ENCODE measurements at regions not wholly inside any gene's neighbourhood (a gene's known extent, or its start where the extent isn't known, plus 50 kb on each side); places are given as distances from the start of the nearest gene placed in this dataset.

DNA sequence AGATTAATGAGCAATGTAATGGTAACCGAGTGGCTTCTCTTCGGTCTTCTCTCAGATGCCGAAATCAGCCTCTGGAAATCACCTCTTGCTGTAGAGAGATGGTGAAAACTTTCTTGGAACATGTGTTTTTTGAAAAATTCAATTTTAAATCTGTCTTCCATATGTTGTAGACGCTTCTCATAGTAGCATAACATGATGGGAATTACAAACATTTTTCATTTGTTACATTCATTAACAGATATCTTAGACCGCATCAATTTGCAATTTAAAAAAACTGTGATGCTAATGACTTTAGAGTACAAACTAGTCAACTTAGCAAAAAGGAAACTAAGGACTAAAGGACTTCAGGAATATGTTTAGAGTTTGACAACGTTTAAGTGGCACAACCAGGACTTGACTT lies 275.2 kb downstream of the ASXL3 start:
- ChIA-PET POLR2A (no interaction called here), CTCF (no interaction called here)
- Histone ChIP-seq H3K4me3 (ENCODE audit: low read depth, low read length) (no peak overlapping the region), H3K36me3 (ENCODE audit: control insufficient read depth, insufficient read depth, low read length) (no peaks in the 10 kb centered on the region), H3K27me3 (ENCODE audit: control insufficient read depth, insufficient read depth, low read length) (no peaks in the 10 kb centered on the region)
- TF ChIP-seq CTCF (IDR thresholded peaks at IDR 0.05; ENCODE audit: insufficient read depth, low read depth, low read length), result no peak
- no peak for DNase-seq (ENCODE audit: low read depth)

- Histone ChIP-seq H3K4me3 (ENCODE audit: low read depth, low read length) (no peak overlapping the region), H3K36me3 (ENCODE audit: control insufficient read depth, insufficient read depth, low read length) (no peaks in the 10 kb centered on the region), H3K27me3 (ENCODE audit: control insufficient read depth, insufficient read depth, low read length) (no peaks in the 10 kb centered on the region)
- ChIA-PET POLR2A (no interaction called here), CTCF (interaction anchor here (1.2 kb wide), 1 partner anchor 12 kb away, joined by 5 read pairs; no protein-coding TSS in a partner anchor)
- no peak for TF ChIP-seq CTCF (IDR thresholded peaks at IDR 0.05; ENCODE audit: insufficient read depth, low read depth, low read length)
- DNase-seq (ENCODE audit: low read depth), result no peak
Measured at GRCh38 chr18:33851546-33852078, 273.6 kb downstream of the ASXL3 start.

DNA sequence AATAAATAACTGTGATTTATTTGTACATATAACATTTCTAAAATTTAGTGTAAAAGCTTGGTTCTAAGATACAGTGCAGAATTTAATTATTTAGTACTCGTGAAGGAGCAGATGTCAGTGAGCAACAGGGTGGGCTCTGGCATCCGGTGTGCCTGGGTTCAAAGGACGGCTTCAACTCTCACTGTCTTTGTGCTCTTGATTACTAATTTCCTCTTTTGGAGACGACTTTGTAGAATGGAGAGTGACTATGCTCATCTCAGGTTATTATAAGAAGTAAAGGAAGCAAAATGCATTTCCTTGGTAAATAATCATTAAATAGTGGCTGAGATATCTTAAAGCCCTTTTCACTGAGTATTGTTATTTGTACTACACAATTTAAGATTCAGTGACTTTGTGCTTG lies 271.7 kb downstream of the ASXL3 start:
- Histone ChIP-seq H3K4me3 (ENCODE audit: low read depth, low read length) (no peak overlapping the region), H3K36me3 (ENCODE audit: control insufficient read depth, insufficient read depth, low read length) (no peaks in the 10 kb centered on the region), H3K27me3 (ENCODE audit: control insufficient read depth, insufficient read depth, low read length) (no peaks in the 10 kb centered on the region)
- CTCF ChIA-PET, result no interaction called here
- TF ChIP-seq CTCF (IDR thresholded peaks at IDR 0.05; ENCODE audit: insufficient read depth, low read depth, low read length), result no peak
- POLR2A ChIA-PET, result no interaction called here
- DNase-seq (ENCODE audit: low read depth), result no peak

- CTCF ChIA-PET, result no interaction called here
- DNase-seq (ENCODE audit: low read depth), result no peak
- no peak overlapping the region for H3K4me3 ChIP-seq (ENCODE audit: low read depth, low read length)
- POLR2A ChIA-PET, result no interaction called here
- H3K27me3 ChIP-seq (ENCODE audit: control insufficient read depth, insufficient read depth, low read length), result no peaks in the 10 kb centered on the region
- no peaks in the 10 kb centered on the region for H3K36me3 ChIP-seq (ENCODE audit: control insufficient read depth, insufficient read depth, low read length)
- no peak for TF ChIP-seq CTCF (IDR thresholded peaks at IDR 0.05; ENCODE audit: insufficient read depth, low read depth, low read length)
Measured at GRCh38 chr18:33844232-33844631, 266.2 kb downstream of the ASXL3 start.

DNA sequence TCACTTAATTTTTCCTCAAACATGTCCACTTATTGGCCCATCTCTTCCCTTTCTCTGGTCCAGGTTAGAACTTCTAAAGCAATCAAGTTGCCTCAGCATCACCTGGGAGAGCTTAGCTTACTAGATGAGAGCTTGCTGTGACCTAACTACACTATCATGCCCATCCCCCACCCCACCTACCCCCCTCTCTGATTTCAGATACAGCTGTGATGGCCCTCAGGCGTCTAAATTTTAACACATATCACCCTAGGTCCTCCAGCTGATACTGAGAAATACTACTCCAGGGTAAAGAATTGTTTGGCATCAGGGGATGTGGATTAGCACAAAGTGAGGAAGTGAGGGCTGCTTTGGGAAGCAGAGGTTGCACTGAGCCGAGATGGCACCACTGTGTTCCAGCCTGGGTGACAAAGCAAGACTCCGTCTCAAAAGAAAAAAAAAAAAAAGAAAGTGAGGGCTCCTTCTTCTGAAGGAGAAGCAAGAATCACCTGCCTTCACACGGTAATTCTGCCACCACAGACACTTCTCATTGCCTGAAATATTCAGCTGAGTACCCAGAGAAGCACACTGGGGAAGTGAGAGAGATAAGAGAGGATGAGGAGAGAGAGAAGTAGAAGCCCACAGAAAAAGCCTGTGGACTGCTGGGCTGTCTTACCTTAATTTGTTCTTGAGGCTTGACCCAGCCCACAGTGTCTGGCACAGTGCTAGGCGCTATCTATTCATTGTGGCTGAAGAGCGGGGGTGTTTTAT lies 263.4 kb downstream of the ASXL3 start:
- no peak for DNase-seq (ENCODE audit: low read depth)
- Histone ChIP-seq H3K27me3 (ENCODE audit: control insufficient read depth, insufficient read depth, low read length) (no peaks in the 10 kb centered on the region), H3K36me3 (ENCODE audit: control insufficient read depth, insufficient read depth, low read length) (no peaks in the 10 kb centered on the region), H3K4me3 (ENCODE audit: low read depth, low read length) (no peak overlapping the region)
- ChIA-PET POLR2A (no interaction called here), CTCF (interaction anchor here (0.7 kb wide), 1 partner anchor 529 kb away, joined by 3 read pairs; no protein-coding TSS in a partner anchor)
- TF ChIP-seq CTCF (IDR thresholded peaks at IDR 0.05; ENCODE audit: insufficient read depth, low read depth, low read length), result no peak
